KMS-11 (cell line): ENCODE measurements at regions not wholly inside any gene's neighbourhood (a gene's known extent, or its start where the extent isn't known, plus 50 kb on each side); places are given as distances from the start of the nearest gene placed in this dataset.

ENCODE experiments used
- H2AFZ ChIP-seq: fragments of 200-600 bp; sonication (generic); 2 replicates; pipeline ENCODE4 v1.6.1; 2016; ENCODE audit warnings: antibody characterized with exemption, mixed run types, low read depth
- H3K27ac ChIP-seq: fragments of 200-600 bp; sonication (generic); 2 replicates; pipeline ENCODE4 v1.6.1; 2016; ENCODE audit warnings: mild to moderate bottlenecking, mixed run types
- H3K27me3 ChIP-seq: fragments of 200-600 bp; sonication (generic); 2 replicates; pipeline ENCODE4 v1.6.1; 2017; ENCODE audit warnings: mild to moderate bottlenecking, low read depth, mixed run types, moderate library complexity; ENCODE audit not compliant: insufficient read depth
- H3K36me3 ChIP-seq: fragments of 200-600 bp; sonication (generic); 2 replicates; pipeline ENCODE4 v1.6.1; 2017; ENCODE audit warnings: mild to moderate bottlenecking, mixed run types; ENCODE audit not compliant: insufficient read depth
- H3K4me1 ChIP-seq: fragments of 200-600 bp; sonication (generic); 2 replicates; pipeline ENCODE4 v1.6.1; 2016; ENCODE audit warnings: mild to moderate bottlenecking, low read depth, mixed run types; ENCODE audit not compliant: poor library complexity, severe bottlenecking
- H3K4me2 ChIP-seq: fragments of 200-600 bp; sonication (generic); 2 replicates; pipeline ENCODE4 v1.7.0; 2016; ENCODE audit warnings: mild to moderate bottlenecking, mixed run types
- H3K4me3 ChIP-seq: fragments of 200-600 bp; sonication (generic); IDR thresholded peaks from 2 replicates; pipeline ENCODE4 v1.6.1; 2017; ENCODE audit warnings: low read depth, low read length, mixed read lengths; ENCODE audit not compliant: insufficient read depth
- H3K79me2 ChIP-seq: fragments of 200-600 bp; sonication (generic); 2 replicates; pipeline ENCODE4 v1.6.1; 2016; ENCODE audit warnings: low read depth, mixed run types; ENCODE audit not compliant: insufficient read depth
- H3K9ac ChIP-seq: fragments of 200-600 bp; sonication (generic); 2 replicates; pipeline ENCODE4 v1.6.1; 2016; ENCODE audit warnings: mild to moderate bottlenecking, mixed run types
- H4K20me1 ChIP-seq: fragments of 200-600 bp; sonication (generic); 2 replicates; pipeline ENCODE4 v1.6.1; 2016; ENCODE audit warnings: mild to moderate bottlenecking, mixed run types; ENCODE audit not compliant: insufficient read depth
- CTCF ChIP-seq: fragments of 200-600 bp; sonication (generic); conservative IDR thresholded peaks from 2 replicates; pipeline ENCODE4 v1.6.1; 2017; ENCODE audit warnings: low read depth, mild to moderate bottlenecking, antibody characterized with exemption, low read length, moderate library complexity, mixed read lengths

GRCh38 chr19:28367146-28367545 lies 845.8 kb downstream of the UQCRFS1 start:
- TF ChIP-seq CTCF = no peak
- H2AFZ ChIP-seq = no peak overlapping the region
- no peak overlapping the region for H3K4me2 ChIP-seq
- no peaks in the 10 kb centered on the region for H3K4me1 ChIP-seq
- H3K27me3 ChIP-seq = no peaks in the 10 kb centered on the region
- H3K27ac ChIP-seq = no peak overlapping the region
- H4K20me1 ChIP-seq = no peaks in the 10 kb centered on the region
- H3K79me2 ChIP-seq = no peaks in the 10 kb centered on the region
- no peaks in the 10 kb centered on the region for H3K36me3 ChIP-seq
- H3K9ac ChIP-seq = no peak overlapping the region
- H3K4me3 ChIP-seq = no peak overlapping the region

GRCh38 chr19:28363254-28363653 lies 849.7 kb downstream of the UQCRFS1 start:
- no peaks in the 10 kb centered on the region for H3K36me3 ChIP-seq
- H3K79me2 ChIP-seq = no peaks in the 10 kb centered on the region
- TF ChIP-seq CTCF = no peak
- H3K27me3 ChIP-seq = no peaks in the 10 kb centered on the region
- no peak overlapping the region for H3K9ac ChIP-seq
- H3K4me1 ChIP-seq = no peaks in the 10 kb centered on the region
- no peak overlapping the region for H3K27ac ChIP-seq
- H3K4me2 ChIP-seq = no peak overlapping the region
- H2AFZ ChIP-seq = no peak overlapping the region
- H4K20me1 ChIP-seq = no peaks in the 10 kb centered on the region
- no peak overlapping the region for H3K4me3 ChIP-seq

GRCh38 chr19:28359431-28360414 lies 853.2 kb downstream of the UQCRFS1 start:
- H3K4me1 ChIP-seq = no peaks in the 10 kb centered on the region
- no peaks in the 10 kb centered on the region for H3K27me3 ChIP-seq
- H3K27ac ChIP-seq = no peak overlapping the region
- H3K4me2 ChIP-seq = no peak overlapping the region
- no peak overlapping the region for H2AFZ ChIP-seq
- no peak overlapping the region for H3K9ac ChIP-seq
- H3K79me2 ChIP-seq = no peaks in the 10 kb centered on the region
- no peak overlapping the region for H3K4me3 ChIP-seq
- H3K36me3 ChIP-seq = no peaks in the 10 kb centered on the region
- TF ChIP-seq CTCF = no peak
- H4K20me1 ChIP-seq = no peaks in the 10 kb centered on the region

- TF ChIP-seq CTCF = no peak
- no peaks in the 10 kb centered on the region for H4K20me1 ChIP-seq
These were observed 854.3 kb downstream of the UQCRFS1 start for GRCh38 chr19:28358633-28359032.

More at GRCh38 chr19:28358633-28359032, 854.3 kb downstream of the UQCRFS1 start:
- no peak overlapping the region for H3K9ac ChIP-seq
- no peaks in the 10 kb centered on the region for H3K79me2 ChIP-seq
- no peak overlapping the region for H3K27ac ChIP-seq
- H3K36me3 ChIP-seq = no peaks in the 10 kb centered on the region
- H3K4me1 ChIP-seq = no peaks in the 10 kb centered on the region
- no peak overlapping the region for H2AFZ ChIP-seq
- no peaks in the 10 kb centered on the region for H3K27me3 ChIP-seq
- H3K4me3 ChIP-seq = no peak overlapping the region
- H3K4me2 ChIP-seq = no peak overlapping the region
